SK-N-SH (cell line): ENCODE measurements at regions not wholly inside any gene's neighbourhood (a gene's known extent, or its start where the extent isn't known, plus 50 kb on each side); places are given as distances from the start of the nearest gene placed in this dataset.

Experiments
- CTCF ChIP-seq: fragments of 200-600 bp; sonication (generic); IDR thresholded peaks from 2 replicates; pipeline ENCODE4 v1.6.1; 2017; ENCODE audit warnings: antibody characterized with exemption, mild to moderate bottlenecking, moderate library complexity
- EP300 ChIP-seq, 2 experiments: IDR thresholded peaks; 2 replicates each; pipeline versions ENCODE4 v1.4.0 to v1.6.1; 2012; ENCODE audit warnings: borderline replicate concordance in 1 of 2, low read depth in 1 of 2, low read length in 1 of 2
- EZH2phosphoT487 ChIP-seq: fragments of 200-600 bp; sonication (generic); IDR thresholded peaks from 2 replicates; pipeline ENCODE4 v1.6.1; 2017; ENCODE audit warnings: low read depth, mixed run types, mild to moderate bottlenecking, antibody characterized with exemption, moderate library complexity, borderline replicate concordance
- MAX ChIP-seq: IDR thresholded peaks from 2 replicates; pipeline ENCODE4 v1.4.0; 2012; ENCODE audit warnings: low read depth
- RAD21 ChIP-seq: IDR thresholded peaks from 2 replicates; pipeline ENCODE4 v1.6.1; 2012; ENCODE audit warnings: mild to moderate bottlenecking, low read length

GRCh38 chr18:34647251-34647650 lies 62.8 kb upstream of the DTNA start:
- TF ChIP-seq EZH2phosphoT487 (no peak), MAX (no peak), CTCF (no peak), EP300 (IDR thresholded peaks at IDR 0.05; ENCODE audit: borderline replicate concordance in 1 of 2, low read depth in 1 of 2, low read length in 1 of 2) (no peak), RAD21 (no peak)
